Heart left ventricle (tissue), 16 donors: ENCODE measurements at regions not wholly inside any gene's neighbourhood (a gene's known extent, or its start where the extent isn't known, plus 50 kb on each side); places are given as distances from the start of the nearest gene placed in this dataset.

Experiments
- ATAC-seq, 4 donors: fragments of 200-7000 bp; cut with Tn5 transposase; one replicate each; pipeline ENCODE4 v1.9.1; 2020 to 2022; ENCODE audit warnings: moderate library complexity in 4 of 4, mild to moderate bottlenecking in 3 of 4, moderate number of reproducible peaks in 1 of 4
- DNase-seq, 5 donors: peaks; one replicate each; pipeline ENCODE4 v3.0.0-alpha.2; 2020
- H3K27ac ChIP-seq, 12 donors: fragments of 200-600 bp; sonication (generic) in 4 of 12; one replicate each; pipeline versions ENCODE4 v1.5.0 to v1.8.0; 2016 to 2022; ENCODE audit warnings: mild to moderate bottlenecking in 2 of 12
- H3K27me3 ChIP-seq, 9 donors: fragments of 200-600 bp; sonication (generic) in 2 of 9; one replicate each; pipeline versions ENCODE4 v1.5.1 to v1.8.0; 2016 to 2022; ENCODE audit warnings: mild to moderate bottlenecking in 3 of 9
- H3K36me3 ChIP-seq, 9 donors: fragments of 200-600 bp; sonication (generic) in 2 of 9; one replicate each; pipeline versions ENCODE4 v1.5.0 to v1.8.0; 2018 to 2022; ENCODE audit warnings: mild to moderate bottlenecking in 2 of 9
- H3K4me1 ChIP-seq, 12 donors: fragments of 200-600 bp; sonication (generic) in 4 of 12; one replicate each; pipeline versions ENCODE4 v1.5.0 to v1.8.0; 2016 to 2022; ENCODE audit warnings: mild to moderate bottlenecking in 3 of 12
- H3K4me3 ChIP-seq, 12 donors: fragments of 200-600 bp; sonication (generic) in 4 of 12; one replicate each; pipeline versions ENCODE4 v1.5.0 to v1.8.0; 2017 to 2022; ENCODE audit warnings: mild to moderate bottlenecking in 9 of 12, moderate library complexity in 4 of 12
- H3K9me3 ChIP-seq, 12 donors: fragments of 200-600 bp; sonication (generic) in 4 of 12; one replicate each; pipeline versions ENCODE4 v1.5.0 to v1.8.0; 2016 to 2022; ENCODE audit warnings: mild to moderate bottlenecking in 1 of 12
- POLR2A ChIP-seq, 2 donors: fragments of 450-650 bp; IDR thresholded peaks; one replicate each; pipeline ENCODE4 v1.6.1; 2017; ENCODE audit warnings: antibody characterized with exemption in 2 of 2, mild to moderate bottlenecking in 2 of 2, moderate library complexity in 2 of 2
- WGBS, 4 donors: extraction: QIAGEN DNeasy Blood & Tissue Kit in 2 of 4; methylation state at CpG; one replicate each; pipeline versions ENCODE4 v1.1.5 to v1.1.7; 2013 to 2018; 5-methylcytosine and 5-hydroxymethylcytosine counted together
- intact Hi-C, 10 donors: fragments of 100-400 bp; cut with DNase I; formaldehyde crosslinking; loops; one replicate each; pipeline versions ENCODE4 v1.11.1 to v1.14.2; 2022
- TF ChIP-seq, protein P1 (sequence below), 12 donors: fragments of 200-600 bp; sonication (generic) in 4 of 12; IDR thresholded peaks; one replicate each; pipeline versions ENCODE4 v1.5.0 to v1.8.0; 2018 to 2022; ENCODE audit warnings: antibody characterized with exemption in 12 of 12, mild to moderate bottlenecking in 5 of 12
- donor health status: ischemic (EF 13 %, LVEDD 7.1; RV severe dilation, severe dysfunction).
- donor health status: healthy with polysubstance abuse.
- donor health status: DM: no; HTN: yes; CAD: no.
- donor health status: DM: no; HTN: no; CAD: no.
- donor health status: ischemic (EF 25% LVEDD 6.9; RV normal size, moderate dysfunction).
- donor health status: ischemic (EF 25% LVEDD 5.7; RV mildly dilated, moderate dysfunction).
- donor health status: healthy.
- donor health status: DM: yes; HTN: yes; CAD: no.
- donor health status: ischemic (EF 35%, LVEDD 5.7; RV mildly dilated, moderate dysfunction).
- donor health status: nonischemic (EF 11% LVEDD 7.7; RV severe dilation, severe dysfunction).
- donor health status: DM: yes; HTN: yes; CAD: no.
- donor health status: PGD.
- donor health status: ischemic (EF 29% LVEDD 5.4; RV normal size, mild dysfunction).
- donor health status: nonischemic (EF 23%, LVEDD 6.1; RV moderate dilation, normal function).

GRCh38 chr1:55624766-55625165 is 409.6 kb upstream of the USP24 start:
- Histone ChIP-seq H3K36me3 (no peaks in the 10 kb centered on the region), H3K27me3 (no peaks in the 10 kb centered on the region), H3K27ac (no peak overlapping the region), H3K4me3 (no peak overlapping the region), H3K4me1 (peaks cover 0 to 5% (median 0%) of the 10 kb centered on the region in 12 donors), H3K9me3 (peaks cover 0 to 33% (median 9%) of the 10 kb centered on the region in 12 donors)
- ATAC-seq (no peak), DNase-seq (no peak)
- 65 to 90% (median 80%) methylated on average over 3 of the region's 3 CpGs for WGBS, 4 donors
- intact Hi-C loops, result no loop called here
- TF ChIP-seq, protein P1, sequence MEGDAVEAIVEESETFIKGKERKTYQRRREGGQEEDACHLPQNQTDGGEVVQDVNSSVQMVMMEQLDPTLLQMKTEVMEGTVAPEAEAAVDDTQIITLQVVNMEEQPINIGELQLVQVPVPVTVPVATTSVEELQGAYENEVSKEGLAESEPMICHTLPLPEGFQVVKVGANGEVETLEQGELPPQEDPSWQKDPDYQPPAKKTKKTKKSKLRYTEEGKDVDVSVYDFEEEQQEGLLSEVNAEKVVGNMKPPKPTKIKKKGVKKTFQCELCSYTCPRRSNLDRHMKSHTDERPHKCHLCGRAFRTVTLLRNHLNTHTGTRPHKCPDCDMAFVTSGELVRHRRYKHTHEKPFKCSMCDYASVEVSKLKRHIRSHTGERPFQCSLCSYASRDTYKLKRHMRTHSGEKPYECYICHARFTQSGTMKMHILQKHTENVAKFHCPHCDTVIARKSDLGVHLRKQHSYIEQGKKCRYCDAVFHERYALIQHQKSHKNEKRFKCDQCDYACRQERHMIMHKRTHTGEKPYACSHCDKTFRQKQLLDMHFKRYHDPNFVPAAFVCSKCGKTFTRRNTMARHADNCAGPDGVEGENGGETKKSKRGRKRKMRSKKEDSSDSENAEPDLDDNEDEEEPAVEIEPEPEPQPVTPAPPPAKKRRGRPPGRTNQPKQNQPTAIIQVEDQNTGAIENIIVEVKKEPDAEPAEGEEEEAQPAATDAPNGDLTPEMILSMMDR (IDR thresholded peaks at IDR 0.05), result no peak
- TF ChIP-seq POLR2A (IDR thresholded peaks at IDR 0.05), result no peak

DNA sequence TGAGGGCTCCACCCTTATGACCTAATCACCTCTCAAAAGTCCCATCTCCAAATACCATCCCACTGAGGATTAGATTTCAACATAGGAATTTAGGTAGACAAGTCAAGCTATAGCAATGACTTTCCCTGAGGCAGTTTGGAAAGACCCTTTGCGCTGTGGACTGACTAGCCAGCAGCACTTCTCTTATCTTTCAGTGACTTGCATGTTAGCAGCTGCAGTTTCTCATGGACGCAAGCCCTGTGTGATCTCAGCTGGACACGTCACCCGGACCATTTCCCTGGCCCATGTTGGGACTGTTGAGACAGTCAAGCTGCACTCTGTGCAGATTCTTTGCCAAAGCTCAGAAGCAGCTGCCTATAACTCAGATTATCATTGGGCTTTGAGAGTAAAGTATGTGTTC is 408.1 kb upstream of the USP24 start:
- peak; percentile 55 to 82 (median 70) for DNase-seq
- H3K4me1 ChIP-seq, result peaks cover 0 to 5% (median 0%) of the 10 kb centered on the region in 12 donors
- peak; percentile 55 to 97 (median 90) for ATAC-seq
- H3K9me3 ChIP-seq, result peaks cover 0 to 41% (median 8%) of the 10 kb centered on the region in 12 donors
- no peaks in the 10 kb centered on the region for H3K27me3 ChIP-seq
- H3K27ac ChIP-seq, result peak overlapping the region in 3 of 12 donors; percentile 30 to 70 (median 59)
- H3K4me3 ChIP-seq, result no peak overlapping the region
- H3K36me3 ChIP-seq, result no peaks in the 10 kb centered on the region
- TF ChIP-seq, protein P1 (IDR thresholded peaks at IDR 0.05), result no peak
- no peak for TF ChIP-seq POLR2A (IDR thresholded peaks at IDR 0.05)
- 36 to 53% (median 45%) methylated on average over 4 of the region's 4 CpGs for WGBS, 4 donors
- intact Hi-C loops, result no loop called here

- ATAC-seq, result no peak
- H3K27me3 ChIP-seq, result no peaks in the 10 kb centered on the region
- 64 to 92% (median 75%) methylated on average over 1 of the region's 1 CpG for WGBS, 4 donors
- no peak for DNase-seq
- intact Hi-C loops, result no loop called here
- no peak overlapping the region for H3K27ac ChIP-seq
- peaks cover 0 to 41% (median 8%) of the 10 kb centered on the region in 12 donors for H3K9me3 ChIP-seq
- H3K4me1 ChIP-seq, result peaks cover 0 to 5% (median 0%) of the 10 kb centered on the region in 12 donors
- H3K36me3 ChIP-seq, result no peaks in the 10 kb centered on the region
- no peak for TF ChIP-seq POLR2A (IDR thresholded peaks at IDR 0.05)
- TF ChIP-seq, protein P1 (IDR thresholded peaks at IDR 0.05), result no peak
- no peak overlapping the region for H3K4me3 ChIP-seq
Observed at GRCh38 chr1:55622074-55622473, 406.9 kb upstream of the USP24 start.

GRCh38 chr1:55618199-55618598 is 403.0 kb upstream of the USP24 start:
- DNase-seq, result no peak

More at GRCh38 chr1:55618199-55618598, 403.0 kb upstream of the USP24 start:
- Histone ChIP-seq H3K4me1 (no peaks in the 10 kb centered on the region), H3K27me3 (no peaks in the 10 kb centered on the region), H3K36me3 (no peaks in the 10 kb centered on the region), H3K9me3 (peaks cover 0 to 36% (median 6%) of the 10 kb centered on the region in 12 donors), H3K4me3 (no peak overlapping the region), H3K27ac (no peak overlapping the region)
- WGBS, 4 donors, result 86 to 100% (median 99%) methylated on average over 1 of the region's 1 CpG
- intact Hi-C loops, result no loop called here
- TF ChIP-seq, protein P1 (IDR thresholded peaks at IDR 0.05), result no peak
- no peak for TF ChIP-seq POLR2A (IDR thresholded peaks at IDR 0.05)
- no peak for ATAC-seq
